GM12878 (cell line): ENCODE measurements at regions not wholly inside any gene's neighbourhood (a gene's known extent, or its start where the extent isn't known, plus 50 kb on each side); places are given as distances from the start of the nearest gene placed in this dataset.

Experiments
- ATAC-seq: fragments of 200-7000 bp; cut with Tn5 transposase; 3 replicates; pipeline ENCODE4 v1.9.1; 2020; ENCODE audit warnings: mild to moderate bottlenecking, moderate library complexity
- BruUV-seq: library from RNA; stranded (reverse); fragments of 400-500 nt; replicated peaks from 2 replicates; lab custom pipeline; 2021; lab: Mats Ljungman, UMichigan
- CTCF ChIA-PET: fragments of 300-600 bp; sonication (Branson Sonifier 250); formaldehyde crosslinking; extraction: SDS; loops from one replicate; lab custom pipeline; 2021; ENCODE audit warnings: inconsistent platforms; lab: Yijun Ruan, JAX
- POLR2A ChIA-PET: fragments of 350-600 bp; formaldehyde crosslinking; extraction: SDS; loops from one replicate; lab custom pipeline; 2021; ENCODE audit warnings: inconsistent platforms; lab: Charles Lee
- RAD21 ChIA-PET: fragments of 300-600 bp; sonication (Branson Sonifier 250); formaldehyde crosslinking; loops from one replicate; lab custom pipeline; 2023; ENCODE audit warnings: antibody characterized with exemption; ENCODE audit not compliant: unreplicated experiment; lab: Charles Lee
- SMC1A ChIA-PET: fragments of 300-600 bp; sonication (Branson Sonifier 250); formaldehyde crosslinking; loops from one replicate; lab custom pipeline; 2023; ENCODE audit not compliant: unreplicated experiment, uncharacterized antibody; lab: Charles Lee
- DNase-seq: peaks from one replicate; pipeline ENCODE4 v3.0.0-alpha.2; 2011; ENCODE audit warnings: low read depth, low spot score
- FAIRE-seq: peaks from 3 replicates; lab custom pipeline; 2011; peaks lifted over from hg19 to GRCh38; lab: Jason Lieb, UNC
- H2AFZ ChIP-seq: 2 replicates; pipeline ENCODE4 v1.6.0; 2011; ENCODE audit warnings: low read depth, low read length, control low read depth; ENCODE audit not compliant: control insufficient read depth
- H3K27ac ChIP-seq: 2 replicates; pipeline ENCODE4 v1.5.1; 2011; ENCODE audit warnings: control low read depth; ENCODE audit not compliant: control insufficient read depth, insufficient read depth
- H3K27me3 ChIP-seq, 2 experiments: replicated peaks in 1 of 2; 2 replicates each; pipeline versions ENCODE4 v1.6.0 to v1.6.1; 2011; ENCODE audit warnings: low read length in 1 of 2; ENCODE audit not compliant: control insufficient read depth in 2 of 2, insufficient read depth in 2 of 2
- H3K36me3 ChIP-seq, 2 experiments: 2 replicates each; pipeline ENCODE4 v1.5.1; 2011; ENCODE audit warnings: low read length in 1 of 2; ENCODE audit not compliant: control insufficient read depth in 2 of 2, insufficient read depth in 2 of 2
- H3K4me1 ChIP-seq: 2 replicates; pipeline ENCODE4 v1.6.1; 2011; ENCODE audit warnings: mild to moderate bottlenecking, low read length, moderate library complexity, mixed read lengths; ENCODE audit not compliant: control insufficient read depth, insufficient read depth
- H3K4me2 ChIP-seq: 2 replicates; pipeline ENCODE4 v1.6.0; 2011; ENCODE audit warnings: control low read depth; ENCODE audit not compliant: control insufficient read depth, insufficient read depth
- H3K4me3 ChIP-seq: fragments of 200-600 bp; sonication (generic); 2 replicates; pipeline ENCODE4 v1.5.1; 2016
- H3K79me2 ChIP-seq: 2 replicates; pipeline ENCODE4 v1.6.0; 2011; ENCODE audit warnings: low read length; ENCODE audit not compliant: control insufficient read depth, insufficient read depth
- H3K9ac ChIP-seq: 2 replicates; pipeline ENCODE4 v1.8.0; 2011; ENCODE audit warnings: low read length, control low read depth, mixed read lengths; ENCODE audit not compliant: control insufficient read depth, insufficient read depth
- H3K9me3 ChIP-seq: replicated peaks from 3 replicates; pipeline ENCODE4 v1.5.1; 2011; ENCODE audit warnings: mild to moderate bottlenecking, low read length; ENCODE audit not compliant: control insufficient read depth, insufficient read depth
- H4K20me1 ChIP-seq: 2 replicates; pipeline ENCODE4 v1.6.0; 2011; ENCODE audit not compliant: control insufficient read depth, insufficient read depth
- CHD4 ChIP-seq: fragments of 200-600 bp; sonication (generic); IDR thresholded peaks from 2 replicates; pipeline ENCODE4 v1.6.1; 2016; ENCODE audit warnings: mild to moderate bottlenecking
- ELK1 ChIP-seq: IDR thresholded peaks from 2 replicates; pipeline ENCODE4 v1.6.1; 2012; ENCODE audit warnings: low read depth, low read length, improper control_type of control experiment
- FOXK2 ChIP-seq: fragments of 450-650 bp; IDR thresholded peaks from 2 replicates; pipeline ENCODE4 v1.6.1; 2017; ENCODE audit warnings: mild to moderate bottlenecking, moderate library complexity
- HDGF ChIP-seq: fragments of 450-650 bp; IDR thresholded peaks from 2 replicates; pipeline ENCODE4 v1.6.1; 2016; ENCODE audit warnings: antibody characterized with exemption
- MYB ChIP-seq: fragments of 150-350 bp; IDR thresholded peaks from 2 replicates; pipeline ENCODE4 v1.6.1; 2014; ENCODE audit warnings: mild to moderate bottlenecking, low read depth, low read length, borderline replicate concordance
- POLR2AphosphoS5 ChIP-seq: IDR thresholded peaks from 2 replicates; pipeline ENCODE4 v1.6.1; 2011; ENCODE audit warnings: mild to moderate bottlenecking, low read length, inconsistent platforms
- POU2F2 ChIP-seq: IDR thresholded peaks from 3 replicates; pipeline ENCODE4 v1.6.1; 2011; ENCODE audit warnings: low read depth, mild to moderate bottlenecking, low read length, borderline replicate concordance
- RFX5 ChIP-seq: IDR thresholded peaks from 2 replicates; pipeline ENCODE4 v1.6.1; 2011; ENCODE audit warnings: low read depth, low read length, improper control_type of control experiment
- SMAD1 ChIP-seq: fragments of 450-650 bp; IDR thresholded peaks from 2 replicates; pipeline ENCODE4 v1.6.1; 2018; ENCODE audit warnings: mild to moderate bottlenecking, low read depth; ENCODE audit not compliant: partially characterized antibody
- SMAD5 ChIP-seq: IDR thresholded peaks from 2 replicates; pipeline ENCODE4 v1.6.1; 2016; ENCODE audit warnings: antibody characterized with exemption, low read depth
- SMARCA5 ChIP-seq: fragments of 450-650 bp; IDR thresholded peaks from 2 replicates; pipeline ENCODE4 v1.6.1; 2017; ENCODE audit warnings: mild to moderate bottlenecking
- SPI1 ChIP-seq: IDR thresholded peaks from 2 replicates; pipeline ENCODE4 v1.6.1; 2011; ENCODE audit warnings: low read depth, mild to moderate bottlenecking, low read length, moderate library complexity, borderline replicate concordance; ENCODE audit not compliant: insufficient read depth
- SUPT20H ChIP-seq: IDR thresholded peaks from 2 replicates; pipeline ENCODE4 v1.6.1; 2011; ENCODE audit warnings: low read depth, mild to moderate bottlenecking, low read length, moderate library complexity, borderline replicate concordance; ENCODE audit not compliant: control insufficient read depth
- WGBS: methylation state at CpG from one replicate; pipeline ENCODE4 v1.1.6; 2016; ENCODE audit warnings: low lambda C conversion rate; ENCODE audit not compliant: insufficient replicate concordance, insufficient coverage; ENCODE audit errors: missing lambda C conversion rate; 5-methylcytosine and 5-hydroxymethylcytosine counted together
- in situ Hi-C: fragments of 300-500 bp; cut with MboI; formaldehyde crosslinking; loops from 9 replicates; pipeline ENCODE4 v1.14.3; 2018; ENCODE audit warnings: mixed read lengths
- intact Hi-C: fragments of 100-400 bp; cut with micrococcal nuclease; formaldehyde crosslinking; loops from one replicate; pipeline ENCODE4 v1.14.2; 2022; ENCODE audit not compliant: unreplicated experiment

- no peak for TF ChIP-seq CHD4
Measured at GRCh38 chr11:27179334-27179733, 138.7 kb downstream of the BBOX1 start (continued).

- H4K20me1 ChIP-seq: no peaks in the 10 kb centered on the region
- no peak overlapping the region for H3K27ac ChIP-seq
- intact Hi-C loops: no loop called here
- ChIA-PET CTCF (interaction anchor here (1.1 to 4.6 kb wide), 4 partner anchors 117 to 319 kb away, joined by 3 to 19 read pairs (median 5); no protein-coding TSS in a partner anchor), POLR2A (no interaction called here), SMC1A (interaction anchor here (1.4 to 3.2 kb wide), 2 partner anchors 118 to 307 kb away, joined by 8 to 15 read pairs; no protein-coding TSS in a partner anchor), RAD21 (no interaction called here)
- no peaks in the 10 kb centered on the region for H3K4me1 ChIP-seq
- ATAC-seq (no peak), FAIRE-seq (no peak), DNase-seq (no peak)
- 38% methylated on average over 5 of the region's 5 CpGs for WGBS
- no peak overlapping the region for H3K4me2 ChIP-seq
- no peak overlapping the region for H3K4me3 ChIP-seq
- in situ Hi-C loops: no loop called here
- no peak overlapping the region for H2AFZ ChIP-seq
- H3K9me3 ChIP-seq: no peaks in the 10 kb centered on the region
- BruUV-seq: no TSS peak
- H3K79me2 ChIP-seq: no peaks in the 10 kb centered on the region
- H3K27me3 ChIP-seq: no peaks in the 10 kb centered on the region
- no peak for TF ChIP-seq HDGF
- TF ChIP-seq MYB: no peak
- no peak for TF ChIP-seq ELK1
- no peak for TF ChIP-seq SUPT20H
- TF ChIP-seq SMARCA5: no peak
- TF ChIP-seq SPI1: no peak
- TF ChIP-seq RFX5: no peak
- no peak for TF ChIP-seq SMAD5
- TF ChIP-seq FOXK2: no peak
- no peak for TF ChIP-seq POU2F2
- no peak for TF ChIP-seq POLR2AphosphoS5
- no peak for TF ChIP-seq SMAD1
- no peaks in the 10 kb centered on the region for H3K36me3 ChIP-seq
- no peak overlapping the region for H3K9ac ChIP-seq
Measured at GRCh38 chr11:27178859-27179258, 138.2 kb downstream of the BBOX1 start.
